H1 (cell line): ENCODE measurements at regions not wholly inside any gene's neighbourhood (a gene's known extent, or its start where the extent isn't known, plus 50 kb on each side); places are given as distances from the start of the nearest gene placed in this dataset.

Experiments used
- CTCF ChIA-PET: fragments of 300-600 bp; sonication (Branson Sonifier 250); formaldehyde crosslinking; loops from one replicate; lab custom pipeline; 2021; ENCODE audit not compliant: partially characterized antibody; lab: Charles Lee
- POLR2A ChIA-PET: fragments of 300-600 bp; sonication (Branson Sonifier 250); formaldehyde crosslinking; loops from one replicate; lab custom pipeline; 2021; ENCODE audit warnings: inconsistent platforms; ENCODE audit not compliant: partially characterized antibody; lab: Charles Lee
- DNase-seq, 2 experiments: peaks; one replicate each; pipeline versions ENCODE4 v3.0.0 to v3.0.0-alpha.2; 2010 to 2022; ENCODE audit warnings: low spot score in 2 of 2, low read depth in 1 of 2, mixed read lengths in 1 of 2
- FAIRE-seq: peaks from 2 replicates; lab custom pipeline; 2011; peaks lifted over from hg19 to GRCh38; lab: Jason Lieb, UNC
- H2AFZ ChIP-seq: 2 replicates; pipeline ENCODE4 v1.8.1; 2012; ENCODE audit warnings: low read length, inconsistent platforms
- H2AK5ac ChIP-seq: 2 replicates; pipeline ENCODE4 v1.6.1; 2013; ENCODE audit warnings: low read depth, low read length
- H2BK120ac ChIP-seq: replicated peaks from 2 replicates; pipeline ENCODE3; 2013; ENCODE audit warnings: low read depth, low read length, inconsistent platforms
- H2BK12ac ChIP-seq: 2 replicates; pipeline ENCODE4 v1.6.1; 2013; ENCODE audit warnings: low read depth, low read length
- H2BK15ac ChIP-seq: 2 replicates; pipeline ENCODE4 v1.6.1; 2013; ENCODE audit warnings: low read length
- H2BK20ac ChIP-seq: 2 replicates; pipeline ENCODE4 v1.6.1; 2013; ENCODE audit warnings: low read length
- H2BK5ac ChIP-seq: 2 replicates; pipeline ENCODE4 v1.6.1; 2013; ENCODE audit warnings: low read depth, low read length
- H3K14ac ChIP-seq: 2 replicates; pipeline ENCODE4 v1.6.1; 2013; ENCODE audit warnings: inconsistent platforms; ENCODE audit not compliant: insufficient read length
- H3K18ac ChIP-seq: 2 replicates; pipeline ENCODE4 v1.6.1; 2013; ENCODE audit warnings: low read length; ENCODE audit errors: extremely low read depth
- H3K23ac ChIP-seq: 2 replicates; pipeline ENCODE4 v1.6.1; 2013; ENCODE audit warnings: inconsistent platforms; ENCODE audit not compliant: insufficient read length
- H3K23me2 ChIP-seq: 2 replicates; pipeline ENCODE4 v1.6.1; 2013; ENCODE audit warnings: low read depth, low read length
- H3K27ac ChIP-seq: 2 replicates; pipeline ENCODE4 v1.6.1; 2011; ENCODE audit warnings: low read depth, low read length, inconsistent platforms
- H3K27me3 ChIP-seq, 4 experiments: replicated peaks in 1 of 4; 1 replicate in 1 of 4; 2 replicates in 3 of 4; pipeline versions ENCODE4 v1.6.1 to v1.8.1; 2011 to 2013; ENCODE audit warnings: low read length in 3 of 4, mild to moderate bottlenecking in 3 of 4, inconsistent platforms in 2 of 4, mixed read lengths in 2 of 4, moderate library complexity in 1 of 4; ENCODE audit not compliant: control insufficient read depth in 3 of 4, insufficient read depth in 3 of 4; ENCODE audit errors: extremely low read depth in 1 of 4
- H3K36me3 ChIP-seq, 4 experiments: 2 replicates each; pipeline versions ENCODE4 v1.6.1 to v1.8.1; 2011 to 2013; ENCODE audit warnings: mild to moderate bottlenecking in 4 of 4, low read length in 3 of 4, moderate library complexity in 2 of 4, control low read depth in 1 of 4, inconsistent platforms in 1 of 4; ENCODE audit not compliant: insufficient read depth in 4 of 4, control insufficient read depth in 2 of 4
- H3K4ac ChIP-seq: replicated peaks from 2 replicates; pipeline ENCODE3; 2013; ENCODE audit warnings: low read length, low read depth, mixed read lengths, inconsistent platforms; ENCODE audit not compliant: insufficient read length
- H3K4me1 ChIP-seq, 4 experiments: replicated peaks in 1 of 4; 1 replicate in 1 of 4; 2 replicates in 3 of 4; pipeline versions ENCODE4 v1.6.1 to v1.8.1; 2011 to 2013; ENCODE audit warnings: low read length in 3 of 4, inconsistent platforms in 2 of 4, mixed read lengths in 1 of 4; ENCODE audit not compliant: insufficient read depth in 4 of 4, control insufficient read depth in 3 of 4
- H3K4me2 ChIP-seq, 2 experiments: 2 replicates each; pipeline versions ENCODE4 v1.6.1 to v1.8.1; 2011 to 2013; ENCODE audit warnings: low read depth in 2 of 2, low read length in 2 of 2, control low read depth in 1 of 2, inconsistent platforms in 1 of 2, mild to moderate bottlenecking in 1 of 2; ENCODE audit not compliant: insufficient read depth in 1 of 2
- H3K4me3 ChIP-seq, 4 experiments: fragments of 200-600, 300-600 bp in 1 of 4; sonication (generic), shearing (Covaris generic), sonication (Bioruptor Twin) in 1 of 4; 2 replicates each; pipeline versions ENCODE4 v1.5.1 to v1.8.1; 2011 to 2016; ENCODE audit warnings: low read length in 4 of 4, low read depth in 3 of 4, control low read depth in 2 of 4, inconsistent platforms in 2 of 4, mild to moderate bottlenecking in 2 of 4, mixed read lengths in 1 of 4, moderate library complexity in 1 of 4; ENCODE audit not compliant: insufficient read depth in 2 of 4; ENCODE audit errors: extremely low read depth in 1 of 4
- H3K56ac ChIP-seq: replicated peaks from 2 replicates; pipeline ENCODE3; 2013; ENCODE audit warnings: low read depth, mild to moderate bottlenecking, mixed read lengths, low read length, inconsistent platforms; ENCODE audit not compliant: insufficient read length
- H3K79me1 ChIP-seq: 2 replicates; pipeline ENCODE4 v1.6.1; 2013; ENCODE audit warnings: low read depth, low read length, control low read depth
- H3K79me2 ChIP-seq, 2 experiments: 2 replicates each; pipeline versions ENCODE4 v1.6.1 to v1.8.1; 2012 to 2013; ENCODE audit warnings: low read length in 2 of 2, mild to moderate bottlenecking in 2 of 2, inconsistent platforms in 1 of 2; ENCODE audit not compliant: insufficient read depth in 2 of 2, control insufficient read depth in 1 of 2
- H3K9ac ChIP-seq, 4 experiments: replicated peaks in 1 of 4; 1 replicate in 1 of 4; 2 replicates in 3 of 4; pipeline versions ENCODE4 v1.6.1 to v1.8.1; 2011 to 2013; ENCODE audit warnings: low read depth in 3 of 4, low read length in 3 of 4, control low read depth in 2 of 4, mild to moderate bottlenecking in 2 of 4, moderate library complexity in 2 of 4, inconsistent platforms in 1 of 4; ENCODE audit errors: extremely low read depth in 1 of 4
- H3K9me3 ChIP-seq, 2 experiments: 2 replicates each; pipeline versions ENCODE4 v1.6.1 to v1.8.1; 2012 to 2013; ENCODE audit warnings: mild to moderate bottlenecking in 2 of 2, moderate library complexity in 2 of 2, control low read depth in 1 of 2, inconsistent platforms in 1 of 2, low read depth in 1 of 2, low read length in 1 of 2, mixed read lengths in 1 of 2; ENCODE audit not compliant: insufficient read depth in 2 of 2
- H4K20me1 ChIP-seq, 2 experiments: replicated peaks in 1 of 2; 2 replicates each; pipeline versions ENCODE3 to v1.8.1; 2011 to 2013; ENCODE audit warnings: inconsistent platforms in 2 of 2, low read length in 2 of 2, mild to moderate bottlenecking in 1 of 2; ENCODE audit not compliant: insufficient read depth in 2 of 2, control insufficient read depth in 1 of 2
- H4K5ac ChIP-seq: 2 replicates; pipeline ENCODE4 v1.6.1; 2013; ENCODE audit warnings: low read length, low read depth, mixed read lengths, inconsistent platforms; ENCODE audit not compliant: insufficient read length
- H4K8ac ChIP-seq: 2 replicates; pipeline ENCODE4 v1.8.0; 2013; ENCODE audit warnings: mild to moderate bottlenecking, moderate library complexity, low read length, inconsistent platforms; ENCODE audit not compliant: insufficient read depth; ENCODE audit errors: extremely low read depth
- H4K91ac ChIP-seq: replicated peaks from 2 replicates; pipeline ENCODE3; 2013; ENCODE audit warnings: low read length, mixed read lengths, inconsistent platforms; ENCODE audit not compliant: insufficient read length
- CEBPB ChIP-seq: IDR thresholded peaks from 2 replicates; pipeline ENCODE4 v1.6.1; 2012; ENCODE audit warnings: low read depth, low read length
- CHD2 ChIP-seq: IDR thresholded peaks from 2 replicates; pipeline ENCODE4 v1.6.1; 2012; ENCODE audit warnings: low read length, improper control_type of control experiment
- CTBP2 ChIP-seq: IDR thresholded peaks from 2 replicates; pipeline ENCODE4 v1.7.0; 2011; ENCODE audit warnings: borderline replicate concordance, mild to moderate bottlenecking, moderate library complexity, mixed read lengths, low read length; ENCODE audit not compliant: insufficient read depth, insufficient read length
- CTCF ChIP-seq, 3 experiments: IDR thresholded peaks; 1 replicate in 2 of 3; 2 replicates in 1 of 3; pipeline versions ENCODE4 v1.5.1 to v1.6.1; 2011; ENCODE audit warnings: low read length in 3 of 3, mild to moderate bottlenecking in 3 of 3, inconsistent platforms in 2 of 3, low read depth in 1 of 3, moderate library complexity in 1 of 3; ENCODE audit not compliant: insufficient read depth in 1 of 3; ENCODE audit errors: control extremely low read depth in 1 of 3
- GABPA ChIP-seq: IDR thresholded peaks from 2 replicates; pipeline ENCODE4 v1.6.1; 2011; ENCODE audit warnings: mild to moderate bottlenecking, low read length, moderate library complexity, borderline replicate concordance; ENCODE audit not compliant: insufficient read depth
- RAD21 ChIP-seq, 2 experiments: IDR thresholded peaks in 1 of 2; conservative IDR thresholded peaks in 1 of 2; 2 replicates each; pipeline ENCODE4 v1.6.1; 2011; ENCODE audit warnings: low read depth in 2 of 2, low read length in 2 of 2, improper control_type of control experiment in 1 of 2, inconsistent platforms in 1 of 2, mild to moderate bottlenecking in 1 of 2, moderate library complexity in 1 of 2
- RXRA ChIP-seq: IDR thresholded peaks from 2 replicates; pipeline ENCODE4 v1.6.1; 2011; ENCODE audit warnings: low read depth, mild to moderate bottlenecking, low read length, moderate library complexity; ENCODE audit not compliant: insufficient read depth
- SIX5 ChIP-seq: IDR thresholded peaks from 2 replicates; pipeline ENCODE4 v1.6.1; 2011; ENCODE audit warnings: mild to moderate bottlenecking, low read depth, low read length
- SRF ChIP-seq: IDR thresholded peaks from 2 replicates; pipeline ENCODE4 v1.6.1; 2011; ENCODE audit warnings: mild to moderate bottlenecking, low read depth, low read length, moderate library complexity
- USF2 ChIP-seq: IDR thresholded peaks from 2 replicates; pipeline ENCODE4 v1.6.1; 2011; ENCODE audit warnings: low read length, improper control_type of control experiment
- WGBS, 2 experiments: shearing (Covaris generic) in 1 of 2; methylation state at CpG; one replicate each; pipeline versions ENCODE4 v1.1.6 to v1.1.7; 2013 to 2015; ENCODE audit warnings: low lambda C conversion rate in 2 of 2, mixed read lengths in 2 of 2, inconsistent platforms in 1 of 2, low coverage in 1 of 2, missing lambda C conversion rate in 1 of 2; ENCODE audit not compliant: insufficient replicate concordance in 2 of 2, insufficient coverage in 1 of 2, insufficient read length in 1 of 2; ENCODE audit errors: extremely low coverage in 1 of 2, missing lambda C conversion rate in 1 of 2; 5-methylcytosine and 5-hydroxymethylcytosine counted together

GRCh38 chr1:244288663-244289062, 163.0 kb downstream of the ADSS2 start:
- Histone ChIP-seq H2BK20ac (no peak overlapping the region), H2BK15ac (no peak overlapping the region), H3K9ac (no peak overlapping the region), H2BK12ac (no peak overlapping the region), H3K4me3 (no peak overlapping the region), H4K91ac (no peak overlapping the region), H2BK5ac (no peak overlapping the region), H3K18ac (no peak overlapping the region), H3K14ac (no peak overlapping the region), H2AK5ac (no peak overlapping the region), H2BK120ac (no peak overlapping the region), H3K56ac (no peak overlapping the region), H4K5ac (no peak overlapping the region), H2AFZ (no peak overlapping the region), H3K36me3 (no peaks in the 10 kb centered on the region), H3K79me2 (no peaks in the 10 kb centered on the region), H3K9me3 (no peaks in the 10 kb centered on the region), H3K23me2 (no peaks in the 10 kb centered on the region), H3K23ac (no peak overlapping the region), H3K27ac (no peak overlapping the region), H4K8ac (no peak overlapping the region), H3K4ac (no peak overlapping the region), H3K4me2 (no peak overlapping the region), H3K4me1 (no peaks in the 10 kb centered on the region), H3K79me1 (no peaks in the 10 kb centered on the region), H3K27me3 (peaks cover 0 to 2% (median 0%) of the 10 kb centered on the region in 4 experiments; a peak in 1 of 7 replicates), H4K20me1 (no peaks in the 10 kb centered on the region)
- no peak for FAIRE-seq
- POLR2A ChIA-PET = no interaction called here
- WGBS, 2 experiments = 94% methylated on average over 1 of the region's 1 CpG; no CpG with 5 or more reads in 1 of the 2 experiments
- no peak for DNase-seq
- CTCF ChIA-PET = interaction anchor here (0.6 to 3.4 kb wide), 7 partner anchors 8 to 538 kb away, joined by 3 to 21 read pairs (median 3); no protein-coding TSS in a partner anchor
- no peak for TF ChIP-seq CTBP2
- TF ChIP-seq RXRA = no peak
- TF ChIP-seq SRF = no peak
- TF ChIP-seq CHD2 = no peak
- no peak for TF ChIP-seq RAD21 (IDR thresholded peaks at IDR 0.05 in 1 of 2, conservative IDR thresholded peaks at IDR 0.05 in 1 of 2; ENCODE audit: low read depth in 2 of 2, low read length in 2 of 2)
- no peak for TF ChIP-seq CTCF (IDR thresholded peaks at IDR 0.05; ENCODE audit: control extremely low read depth in 1 of 3, insufficient read depth in 1 of 3, low read depth in 1 of 3, low read length in 3 of 3)
- no peak for TF ChIP-seq CEBPB
- no peak for TF ChIP-seq GABPA
- no peak for TF ChIP-seq USF2
- TF ChIP-seq SIX5 = no peak
